Tibial artery (tissue), 4 donors: ENCODE measurements at regions not wholly inside any gene's neighbourhood (a gene's known extent, or its start where the extent isn't known, plus 50 kb on each side); places are given as distances from the start of the nearest gene placed in this dataset.

Experiments
- DNase-seq, 2 donors: peaks; one replicate each; pipeline ENCODE4 v3.0.0-alpha.2; 2019
- H3K27ac ChIP-seq, 2 donors: fragments of 200-600 bp; sonication (generic) in 1 of 2; 1 replicate in 1 of 2; 2 replicates in 1 of 2; pipeline ENCODE4 v1.5.1; 2018 to 2019; ENCODE audit warnings: mild to moderate bottlenecking in 1 of 2
- H3K27me3 ChIP-seq, 2 donors: fragments of 200-600 bp; sonication (generic) in 1 of 2; one replicate each; pipeline versions ENCODE4 v1.5.1 to v1.6.0; 2016 to 2019
- H3K36me3 ChIP-seq, 3 donors: fragments of 200-600 bp; sonication (generic) in 2 of 3; one replicate each; pipeline ENCODE4 v1.5.1; 2016 to 2019; ENCODE audit warnings: mild to moderate bottlenecking in 2 of 3
- H3K4me1 ChIP-seq, 4 donors: fragments of 200-600 bp; sonication (generic) in 2 of 4; 1 replicate in 3 of 4; 2 replicates in 1 of 4; pipeline ENCODE4 v1.5.1; 2016 to 2019
- H3K4me3 ChIP-seq, 2 donors: fragments of 200-600 bp; sonication (generic) in 1 of 2; 1 replicate in 1 of 2; 2 replicates in 1 of 2; pipeline ENCODE4 v1.5.1; 2018 to 2019; ENCODE audit warnings: mild to moderate bottlenecking in 2 of 2
- H3K9me3 ChIP-seq, 3 donors: fragments of 200-600 bp; sonication (generic) in 1 of 3; one replicate each; pipeline ENCODE4 v1.5.1; 2016 to 2019
- CTCF ChIP-seq, 2 experiments: fragments of 200-600 bp in 1 of 2; fragments of 450-650 bp in 1 of 2; IDR thresholded peaks; one replicate each; pipeline ENCODE4 v1.5.1; 2017 to 2019; ENCODE audit warnings: antibody characterized with exemption in 2 of 2, mild to moderate bottlenecking in 1 of 2, moderate library complexity in 1 of 2
- intact Hi-C: fragments of 100-400 bp; cut with DNase I; formaldehyde crosslinking; loops from one replicate; pipeline ENCODE4 v1.15.0; 2023; ENCODE audit warnings: low total_unique reads

- intact Hi-C loops = no loop called here
- no peak for DNase-seq
- Histone ChIP-seq H3K27ac (no peak overlapping the region), H3K27me3 (no peaks in the 10 kb centered on the region), H3K4me1 (no peaks in the 10 kb centered on the region), H3K4me3 (no peak overlapping the region), H3K36me3 (no peaks in the 10 kb centered on the region), H3K9me3 (no peaks in the 10 kb centered on the region)
- TF ChIP-seq CTCF (IDR thresholded peaks at IDR 0.05) = no peak
Observed at GRCh38 chr6:128696691-128697689, 176.6 kb upstream of the PTPRK start.

GRCh38 chr6:128694303-128695009 is 174.1 kb upstream of the PTPRK start:
- Histone ChIP-seq H3K27me3 (no peaks in the 10 kb centered on the region), H3K27ac (no peak overlapping the region), H3K4me3 (no peak overlapping the region), H3K4me1 (no peaks in the 10 kb centered on the region), H3K9me3 (no peaks in the 10 kb centered on the region), H3K36me3 (no peaks in the 10 kb centered on the region)
- no peak for TF ChIP-seq CTCF (IDR thresholded peaks at IDR 0.05)
- DNase-seq = no peak
- intact Hi-C loops = no loop called here

- intact Hi-C loops = no loop called here
- Histone ChIP-seq H3K4me1 (no peaks in the 10 kb centered on the region), H3K4me3 (no peak overlapping the region), H3K27ac (no peak overlapping the region), H3K9me3 (no peaks in the 10 kb centered on the region), H3K36me3 (no peaks in the 10 kb centered on the region), H3K27me3 (no peaks in the 10 kb centered on the region)
- TF ChIP-seq CTCF (IDR thresholded peaks at IDR 0.05) = no peak
- DNase-seq = no peak
Observed at GRCh38 chr6:128690063-128690462, 169.7 kb upstream of the PTPRK start.

GRCh38 chr6:128686084-128686483 is 165.7 kb upstream of the PTPRK start:
- H3K27me3 ChIP-seq = no peaks in the 10 kb centered on the region
- H3K27ac ChIP-seq = no peak overlapping the region
- H3K4me3 ChIP-seq = no peak overlapping the region
- intact Hi-C loops = no loop called here
- no peaks in the 10 kb centered on the region for H3K4me1 ChIP-seq
- DNase-seq = no peak
- no peak for TF ChIP-seq CTCF (IDR thresholded peaks at IDR 0.05)
- H3K9me3 ChIP-seq = no peaks in the 10 kb centered on the region
- no peaks in the 10 kb centered on the region for H3K36me3 ChIP-seq

GRCh38 chr6:128676456-128676855 is 156.1 kb upstream of the PTPRK start:
- Histone ChIP-seq H3K9me3 (no peaks in the 10 kb centered on the region), H3K4me1 (no peaks in the 10 kb centered on the region), H3K4me3 (no peak overlapping the region), H3K27me3 (no peaks in the 10 kb centered on the region), H3K36me3 (no peaks in the 10 kb centered on the region), H3K27ac (no peak overlapping the region)
- intact Hi-C loops = no loop called here
- TF ChIP-seq CTCF (IDR thresholded peaks at IDR 0.05) = no peak
- no peak for DNase-seq
